OCI-LY3 (cell line): ENCODE measurements at regions not wholly inside any gene's neighbourhood (a gene's known extent, or its start where the extent isn't known, plus 50 kb on each side); places are given as distances from the start of the nearest gene placed in this dataset.

Source experiments
- EZH2phosphoT487 ChIP-seq: fragments of 200-600 bp; shearing (Covaris generic); IDR thresholded peaks from 2 replicates; pipeline ENCODE4 v1.6.1; 2018; ENCODE audit warnings: antibody characterized with exemption, mixed run types, low read depth
- TF ChIP-seq, protein P1 (sequence below): fragments of 200-600, 300-600 bp; sonication (generic); IDR thresholded peaks from 2 replicates; pipeline ENCODE4 v1.5.1; 2014; ENCODE audit warnings: antibody characterized with exemption, low read length, low read depth

- TF ChIP-seq, protein P1, sequence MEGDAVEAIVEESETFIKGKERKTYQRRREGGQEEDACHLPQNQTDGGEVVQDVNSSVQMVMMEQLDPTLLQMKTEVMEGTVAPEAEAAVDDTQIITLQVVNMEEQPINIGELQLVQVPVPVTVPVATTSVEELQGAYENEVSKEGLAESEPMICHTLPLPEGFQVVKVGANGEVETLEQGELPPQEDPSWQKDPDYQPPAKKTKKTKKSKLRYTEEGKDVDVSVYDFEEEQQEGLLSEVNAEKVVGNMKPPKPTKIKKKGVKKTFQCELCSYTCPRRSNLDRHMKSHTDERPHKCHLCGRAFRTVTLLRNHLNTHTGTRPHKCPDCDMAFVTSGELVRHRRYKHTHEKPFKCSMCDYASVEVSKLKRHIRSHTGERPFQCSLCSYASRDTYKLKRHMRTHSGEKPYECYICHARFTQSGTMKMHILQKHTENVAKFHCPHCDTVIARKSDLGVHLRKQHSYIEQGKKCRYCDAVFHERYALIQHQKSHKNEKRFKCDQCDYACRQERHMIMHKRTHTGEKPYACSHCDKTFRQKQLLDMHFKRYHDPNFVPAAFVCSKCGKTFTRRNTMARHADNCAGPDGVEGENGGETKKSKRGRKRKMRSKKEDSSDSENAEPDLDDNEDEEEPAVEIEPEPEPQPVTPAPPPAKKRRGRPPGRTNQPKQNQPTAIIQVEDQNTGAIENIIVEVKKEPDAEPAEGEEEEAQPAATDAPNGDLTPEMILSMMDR: no peak
- no peak for TF ChIP-seq EZH2phosphoT487
Measured at GRCh38 chr3:30130391-30130790, 476.0 kb upstream of the TGFBR2 start.
